ENCODE measurements at regions not wholly inside any gene's neighbourhood (a gene's known extent, or its start where the extent isn't known, plus 50 kb on each side); places are given as distances from the start of the nearest gene placed in this dataset.

- no peak for TF ChIP-seq CTCF (IDR thresholded peaks at IDR 0.05)
- TF ChIP-seq POLR2A (IDR thresholded peaks at IDR 0.05; ENCODE audit: low read length), result no peak
Observed at GRCh38 chrX:131217989-131218388, 71.1 kb downstream of the IGSF1 start.

Data from A549 (cell line).